ENCODE measurements at regions not wholly inside any gene's neighbourhood (a gene's known extent, or its start where the extent isn't known, plus 50 kb on each side); places are given as distances from the start of the nearest gene placed in this dataset.

GRCh38 chr9:75833778-75834177, 56.7 kb upstream of the PCSK5 start:
- TF ChIP-seq, protein P1, sequence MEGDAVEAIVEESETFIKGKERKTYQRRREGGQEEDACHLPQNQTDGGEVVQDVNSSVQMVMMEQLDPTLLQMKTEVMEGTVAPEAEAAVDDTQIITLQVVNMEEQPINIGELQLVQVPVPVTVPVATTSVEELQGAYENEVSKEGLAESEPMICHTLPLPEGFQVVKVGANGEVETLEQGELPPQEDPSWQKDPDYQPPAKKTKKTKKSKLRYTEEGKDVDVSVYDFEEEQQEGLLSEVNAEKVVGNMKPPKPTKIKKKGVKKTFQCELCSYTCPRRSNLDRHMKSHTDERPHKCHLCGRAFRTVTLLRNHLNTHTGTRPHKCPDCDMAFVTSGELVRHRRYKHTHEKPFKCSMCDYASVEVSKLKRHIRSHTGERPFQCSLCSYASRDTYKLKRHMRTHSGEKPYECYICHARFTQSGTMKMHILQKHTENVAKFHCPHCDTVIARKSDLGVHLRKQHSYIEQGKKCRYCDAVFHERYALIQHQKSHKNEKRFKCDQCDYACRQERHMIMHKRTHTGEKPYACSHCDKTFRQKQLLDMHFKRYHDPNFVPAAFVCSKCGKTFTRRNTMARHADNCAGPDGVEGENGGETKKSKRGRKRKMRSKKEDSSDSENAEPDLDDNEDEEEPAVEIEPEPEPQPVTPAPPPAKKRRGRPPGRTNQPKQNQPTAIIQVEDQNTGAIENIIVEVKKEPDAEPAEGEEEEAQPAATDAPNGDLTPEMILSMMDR (IDR thresholded peaks at IDR 0.05; ENCODE audit: poor library complexity), result no peak
- no peak for TF ChIP-seq EZH2phosphoT487 (IDR thresholded peaks at IDR 0.05; ENCODE audit: low read depth, severe bottlenecking, unreplicated experiment)
- no peak for TF ChIP-seq EZH2 (IDR thresholded peaks at IDR 0.05; ENCODE audit: borderline replicate concordance)

All from hepatocyte (in vitro differentiated cells).